Lung (tissue), 11 donors: ENCODE measurements at regions not wholly inside any gene's neighbourhood (a gene's known extent, or its start where the extent isn't known, plus 50 kb on each side); places are given as distances from the start of the nearest gene placed in this dataset.

Source experiments
- ATAC-seq: fragments of 200-7000 bp; cut with Tn5 transposase; one replicate; pipeline ENCODE4 v1.9.1; 2020; ENCODE audit warnings: moderate number of reproducible peaks; ENCODE audit not compliant: insufficient read depth, low FRiP score
- DNase-seq, 3 donors: peaks; one replicate each; pipeline ENCODE4 v3.0.0-alpha.2; 2013 to 2017
- H3K27ac ChIP-seq, 2 donors: one replicate each; pipeline ENCODE4 v1.5.1; 2013; ENCODE audit warnings: mild to moderate bottlenecking in 2 of 2, moderate library complexity in 2 of 2, control low read depth in 1 of 2, inconsistent platforms in 1 of 2, low read depth in 1 of 2, low read length in 1 of 2
- H3K27me3 ChIP-seq, 3 donors: one replicate each; pipeline ENCODE4 v1.5.1; 2013; ENCODE audit warnings: low read length in 2 of 3; ENCODE audit not compliant: control insufficient read depth in 3 of 3, insufficient read depth in 3 of 3
- H3K36me3 ChIP-seq, 4 donors: one replicate each; pipeline ENCODE4 v1.5.1; 2013; ENCODE audit warnings: low read length in 4 of 4, mild to moderate bottlenecking in 1 of 4, moderate library complexity in 1 of 4; ENCODE audit not compliant: control insufficient read depth in 4 of 4, insufficient read depth in 4 of 4
- H3K4me1 ChIP-seq, 5 donors: one replicate each; pipeline ENCODE4 v1.5.1; 2013; ENCODE audit warnings: low read length in 5 of 5, mild to moderate bottlenecking in 2 of 5, moderate library complexity in 1 of 5; ENCODE audit not compliant: control insufficient read depth in 5 of 5, insufficient read depth in 5 of 5
- H3K4me3 ChIP-seq: one replicate; pipeline ENCODE4 v1.5.1; 2013; ENCODE audit warnings: mild to moderate bottlenecking, control low read depth, moderate library complexity
- H3K9ac ChIP-seq, 2 donors: one replicate each; pipeline ENCODE4 v1.5.1; 2013; ENCODE audit warnings: low read length in 2 of 2, control low read depth in 1 of 2; ENCODE audit not compliant: insufficient read depth in 1 of 2
- H3K9me3 ChIP-seq, 4 donors: one replicate each; pipeline ENCODE4 v1.5.1; 2013; ENCODE audit warnings: low read length in 3 of 4, mild to moderate bottlenecking in 1 of 4, moderate library complexity in 1 of 4; ENCODE audit not compliant: control insufficient read depth in 4 of 4, insufficient read depth in 3 of 4
- WGBS, 2 donors: extraction: QIAGEN DNeasy Blood & Tissue Kit; methylation state at CpG; one replicate each; pipeline ENCODE4 v1.1.7; 2013; 5-methylcytosine and 5-hydroxymethylcytosine counted together
- TF ChIP-seq, protein P1 (sequence below): IDR thresholded peaks from 2 replicates; pipeline ENCODE4 v1.5.1; 2012; ENCODE audit warnings: mild to moderate bottlenecking; ENCODE audit errors: control extremely low read depth, extremely low read depth
- donor health status: control.
- donor health status: control.
- donor health status: Bipolar disorder and iron deficiency.
- donor health status: healthy.
- donor health status: DM: yes; HTN: yes; CAD: no.

DNA sequence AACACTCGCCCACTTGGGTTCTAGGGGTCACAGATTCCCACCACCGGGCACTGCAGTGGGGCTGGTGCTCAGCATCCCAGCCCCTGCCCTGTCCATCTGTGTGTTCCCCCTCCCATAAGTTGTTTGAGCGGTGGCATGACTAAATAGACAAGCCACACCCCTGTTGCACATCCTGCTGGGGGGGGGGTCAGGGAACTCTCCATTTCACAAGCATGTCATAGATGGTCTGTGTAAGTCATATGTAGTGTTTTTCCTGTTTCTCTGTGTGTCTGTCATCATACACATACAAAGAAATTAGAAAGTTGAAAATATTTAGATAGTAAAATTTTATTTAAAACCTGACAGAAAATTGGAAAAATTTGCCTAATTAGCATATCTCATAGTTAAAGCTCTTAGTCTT lies 270.2 kb downstream of the IPO8 start:
- WGBS, 2 donors, result 85 to 87% methylated on average over 3 of the region's 3 CpGs
- H3K9me3 ChIP-seq, result peaks cover 0 to 11% (median 2%) of the 10 kb centered on the region in 4 donors
- no peak overlapping the region for H3K9ac ChIP-seq
- TF ChIP-seq, protein P1, sequence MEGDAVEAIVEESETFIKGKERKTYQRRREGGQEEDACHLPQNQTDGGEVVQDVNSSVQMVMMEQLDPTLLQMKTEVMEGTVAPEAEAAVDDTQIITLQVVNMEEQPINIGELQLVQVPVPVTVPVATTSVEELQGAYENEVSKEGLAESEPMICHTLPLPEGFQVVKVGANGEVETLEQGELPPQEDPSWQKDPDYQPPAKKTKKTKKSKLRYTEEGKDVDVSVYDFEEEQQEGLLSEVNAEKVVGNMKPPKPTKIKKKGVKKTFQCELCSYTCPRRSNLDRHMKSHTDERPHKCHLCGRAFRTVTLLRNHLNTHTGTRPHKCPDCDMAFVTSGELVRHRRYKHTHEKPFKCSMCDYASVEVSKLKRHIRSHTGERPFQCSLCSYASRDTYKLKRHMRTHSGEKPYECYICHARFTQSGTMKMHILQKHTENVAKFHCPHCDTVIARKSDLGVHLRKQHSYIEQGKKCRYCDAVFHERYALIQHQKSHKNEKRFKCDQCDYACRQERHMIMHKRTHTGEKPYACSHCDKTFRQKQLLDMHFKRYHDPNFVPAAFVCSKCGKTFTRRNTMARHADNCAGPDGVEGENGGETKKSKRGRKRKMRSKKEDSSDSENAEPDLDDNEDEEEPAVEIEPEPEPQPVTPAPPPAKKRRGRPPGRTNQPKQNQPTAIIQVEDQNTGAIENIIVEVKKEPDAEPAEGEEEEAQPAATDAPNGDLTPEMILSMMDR, result no peak
- H3K27ac ChIP-seq, result no peak overlapping the region
- ATAC-seq (no peak), DNase-seq (no peak)
- no peaks in the 10 kb centered on the region for H3K36me3 ChIP-seq
- H3K4me3 ChIP-seq, result no peak overlapping the region
- no peaks in the 10 kb centered on the region for H3K27me3 ChIP-seq
- H3K4me1 ChIP-seq, result peaks cover 0 to 3% (median 0%) of the 10 kb centered on the region in 5 donors

DNA sequence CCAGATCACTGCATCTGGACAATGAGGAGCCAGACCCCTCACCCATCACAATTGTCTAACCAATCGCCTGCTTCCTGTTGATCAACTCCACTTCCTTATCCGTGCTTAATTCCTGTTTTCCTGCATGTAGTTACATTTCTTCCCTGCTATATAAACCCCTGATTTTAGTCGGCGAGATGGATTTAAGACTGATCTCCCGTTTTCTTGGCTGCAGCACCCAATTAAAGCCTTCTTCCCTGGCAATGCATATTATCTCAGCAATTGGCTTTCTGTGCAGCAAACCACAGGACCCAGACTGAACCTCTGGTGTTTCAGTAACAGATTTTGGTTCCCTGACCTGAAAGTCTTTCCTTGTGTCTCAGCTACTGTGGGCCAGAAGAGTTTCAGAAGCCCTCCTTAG lies 272.3 kb downstream of the IPO8 start:
- no peak overlapping the region for H3K27ac ChIP-seq
- H3K4me3 ChIP-seq, result no peak overlapping the region
- TF ChIP-seq, protein P1, result no peak
- WGBS, 2 donors, result 71 to 80% methylated on average over 5 of the region's 5 CpGs
- no peak for ATAC-seq
- no peak for DNase-seq
- H3K36me3 ChIP-seq, result no peaks in the 10 kb centered on the region
- H3K4me1 ChIP-seq, result peaks cover 0 to 3% (median 0%) of the 10 kb centered on the region in 5 donors
- H3K9me3 ChIP-seq, result peaks cover 0 to 10% (median 2%) of the 10 kb centered on the region in 4 donors
- H3K27me3 ChIP-seq, result no peaks in the 10 kb centered on the region
- no peak overlapping the region for H3K9ac ChIP-seq

DNA sequence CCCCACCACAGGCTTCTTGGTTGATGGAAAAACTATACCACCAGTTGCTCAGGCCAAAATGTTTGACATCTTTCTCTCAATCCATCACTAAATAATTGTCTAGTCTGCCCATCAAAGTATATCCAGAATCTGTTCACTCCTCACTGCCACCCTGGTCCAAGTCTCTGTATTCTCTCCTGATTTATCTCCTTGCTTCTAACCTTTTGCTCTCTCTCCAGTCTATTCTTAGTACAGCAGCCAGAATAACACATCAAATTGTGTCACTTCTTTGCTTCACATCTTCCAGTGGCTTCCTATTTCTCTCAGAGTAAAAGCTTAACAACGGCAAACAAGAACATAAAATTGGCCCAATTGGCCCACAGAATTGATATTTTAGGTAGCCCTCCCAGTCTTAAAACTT lies 272.8 kb downstream of the IPO8 start:
- ATAC-seq (no peak), DNase-seq (no peak)
- 74 to 88% methylated on average over 1 of the region's 1 CpG for WGBS, 2 donors
- H3K9ac ChIP-seq, result no peak overlapping the region
- H3K9me3 ChIP-seq, result peaks cover 0 to 10% (median 2%) of the 10 kb centered on the region in 4 donors
- TF ChIP-seq, protein P1, result no peak
- peaks cover 0 to 3% (median 0%) of the 10 kb centered on the region in 5 donors for H3K4me1 ChIP-seq
- no peak overlapping the region for H3K4me3 ChIP-seq
- H3K27ac ChIP-seq, result no peak overlapping the region
- no peaks in the 10 kb centered on the region for H3K36me3 ChIP-seq
- H3K27me3 ChIP-seq, result no peaks in the 10 kb centered on the region

DNA sequence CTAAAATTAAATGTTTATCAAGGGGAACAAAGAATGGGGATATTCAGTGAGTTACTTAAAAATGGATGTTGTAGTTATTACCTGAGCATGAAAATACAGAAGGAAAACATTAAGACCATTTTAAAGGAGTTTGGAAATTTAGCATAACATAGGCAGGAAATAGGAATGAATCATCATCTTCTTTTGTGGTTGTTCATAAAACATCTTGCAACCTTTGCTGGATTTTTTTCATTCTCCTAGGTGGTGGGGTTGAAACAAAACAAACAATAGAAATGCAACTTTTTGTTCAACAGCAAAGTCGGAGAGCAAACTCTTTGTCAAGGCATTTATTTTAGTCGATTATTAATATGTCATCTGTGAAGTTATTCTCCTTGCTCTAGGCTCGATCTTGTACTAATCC lies 275.1 kb downstream of the IPO8 start:
- Histone ChIP-seq H3K27ac (no peak overlapping the region), H3K4me1 (peaks cover 0 to 3% (median 0%) of the 10 kb centered on the region in 5 donors), H3K27me3 (no peaks in the 10 kb centered on the region), H3K4me3 (no peak overlapping the region), H3K9me3 (peaks cover 0 to 10% (median 2%) of the 10 kb centered on the region in 4 donors), H3K9ac (no peak overlapping the region), H3K36me3 (no peaks in the 10 kb centered on the region)
- 84 to 90% methylated on average over 3 of the region's 3 CpGs for WGBS, 2 donors
- TF ChIP-seq, protein P1, result no peak
- ATAC-seq, result no peak
- no peak for DNase-seq
